Eye (tissue), 1 donor: ENCODE measurements at regions not wholly inside any gene's neighbourhood (a gene's known extent, or its start where the extent isn't known, plus 50 kb on each side); places are given as distances from the start of the nearest gene placed in this dataset.
A peak's percentile ranks its signal among the peaks of the same experiment; 100 is the strongest.
"Not testable (repeated sequence)": the region's sequence is repeated elsewhere in the genome, so short reads cannot be mapped to it uniquely, and the experiment has no call there.

Source experiments
- DNase-seq: peaks from one replicate; pipeline ENCODE4 v3.0.0-alpha.2; 2015

DNA sequence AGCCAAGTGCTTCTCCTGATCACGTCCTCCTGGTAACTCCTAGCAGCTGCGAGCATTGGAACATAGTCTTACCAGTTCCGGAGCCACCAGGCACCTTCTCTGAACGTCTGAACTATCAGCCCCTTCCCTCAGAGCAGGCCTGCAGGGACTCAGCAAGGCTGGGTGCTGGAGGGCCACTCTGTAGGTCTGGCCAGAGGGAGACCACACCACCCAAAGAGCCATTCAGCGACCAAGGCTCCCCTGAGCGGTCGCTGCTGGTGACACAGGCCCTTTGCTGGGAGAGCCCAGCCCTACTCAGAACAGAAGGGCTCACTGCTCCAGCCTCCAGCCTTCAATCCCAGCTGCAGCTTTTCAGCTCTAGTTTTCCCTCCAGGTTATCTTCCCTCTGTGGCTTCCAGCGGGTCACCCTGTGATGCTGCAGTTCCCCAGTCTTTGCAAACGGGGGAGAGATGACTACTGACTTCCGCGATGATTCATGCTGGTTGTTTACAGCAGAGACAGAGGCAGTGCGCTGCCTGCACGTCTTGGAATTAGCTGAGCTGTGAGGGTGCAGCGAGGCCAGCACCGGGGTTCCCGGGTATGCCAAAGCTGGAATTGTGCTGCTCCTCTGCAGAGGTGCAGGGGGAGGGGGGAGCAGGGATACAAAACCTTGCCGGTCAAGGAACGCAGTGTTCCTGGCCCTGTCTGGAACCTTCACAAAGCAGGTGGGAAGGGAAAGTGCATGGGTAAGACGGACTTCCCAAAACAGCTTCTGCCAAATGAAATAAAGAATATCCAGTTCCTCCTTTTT lies 161.4 kb downstream of the LY86 start:
- DNase-seq: peak; percentile 61

DNA sequence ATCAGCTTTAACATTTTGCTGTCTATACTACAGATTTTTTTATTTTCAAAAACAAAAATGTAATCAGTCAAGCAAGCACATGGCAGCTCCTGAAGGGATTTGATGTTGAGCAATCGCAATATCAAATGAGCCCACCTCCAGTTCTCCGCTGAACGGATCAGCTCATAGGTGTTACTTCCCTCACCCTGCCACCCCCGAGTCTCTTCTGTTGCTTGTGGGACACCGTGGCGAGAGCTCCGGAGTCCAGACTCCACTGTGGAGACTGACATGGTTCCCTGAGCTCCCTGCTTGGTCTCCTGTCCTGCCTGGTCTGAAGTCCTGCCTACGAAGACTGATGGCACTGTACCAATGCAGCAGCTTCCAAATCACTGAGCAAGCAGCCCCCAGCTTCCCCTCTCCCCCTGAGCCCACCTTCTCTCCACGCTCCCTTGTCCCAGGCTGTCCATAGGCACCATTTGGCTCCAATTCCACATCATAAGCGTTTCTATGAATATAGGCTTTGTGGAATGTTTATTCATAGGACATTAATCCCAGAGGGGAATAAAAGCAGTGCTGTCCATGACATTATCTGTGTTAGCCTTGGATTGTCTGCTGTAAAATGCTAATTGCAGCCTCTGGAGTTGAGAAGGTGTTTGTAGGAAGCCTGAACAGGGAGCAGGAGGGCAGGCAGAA lies 162.2 kb downstream of the LY86 start:
- no peak for DNase-seq

DNA sequence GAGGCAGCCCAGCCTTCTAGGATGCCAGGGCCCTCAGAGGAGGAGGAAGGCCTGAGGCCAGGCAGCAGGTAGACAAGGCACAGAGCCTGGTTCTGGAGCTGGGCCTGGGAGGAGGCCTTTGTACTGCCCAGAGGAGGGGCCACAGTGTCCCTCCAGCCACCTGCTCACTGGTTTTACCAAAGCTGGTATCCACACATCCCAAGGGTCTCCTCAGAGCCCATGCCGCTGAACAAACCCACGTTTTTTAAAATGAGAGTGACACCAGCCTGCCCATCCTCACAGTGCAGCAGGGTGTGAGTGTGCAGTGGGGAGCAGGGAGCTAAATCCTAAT lies 162.7 kb downstream of the LY86 start:
- DNase-seq: no peak

- peak; percentile 21 for DNase-seq
These were observed 163.1 kb downstream of the LY86 start for GRCh38 chr6:6751619-6752023.

DNA sequence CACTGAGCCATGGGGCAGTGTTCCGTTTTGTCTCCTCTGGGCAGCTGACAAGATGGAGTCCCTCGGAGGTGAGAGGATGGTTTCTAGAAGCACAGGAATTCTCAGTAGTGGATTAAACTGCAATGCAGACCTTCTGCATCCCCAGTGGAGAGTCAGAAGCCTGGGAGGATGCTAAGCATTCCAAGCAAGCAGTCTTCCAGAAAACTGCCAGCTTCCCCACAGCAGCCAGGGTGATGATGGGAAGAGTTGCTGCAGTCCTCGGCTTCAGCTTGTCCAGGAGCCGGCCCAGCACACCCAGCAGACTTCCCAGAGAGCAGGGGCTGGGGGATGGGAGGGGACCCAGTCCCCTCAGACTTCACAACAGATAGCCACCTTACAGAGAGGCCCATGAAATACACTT lies 163.6 kb downstream of the LY86 start:
- peak; percentile 75 for DNase-seq

DNA sequence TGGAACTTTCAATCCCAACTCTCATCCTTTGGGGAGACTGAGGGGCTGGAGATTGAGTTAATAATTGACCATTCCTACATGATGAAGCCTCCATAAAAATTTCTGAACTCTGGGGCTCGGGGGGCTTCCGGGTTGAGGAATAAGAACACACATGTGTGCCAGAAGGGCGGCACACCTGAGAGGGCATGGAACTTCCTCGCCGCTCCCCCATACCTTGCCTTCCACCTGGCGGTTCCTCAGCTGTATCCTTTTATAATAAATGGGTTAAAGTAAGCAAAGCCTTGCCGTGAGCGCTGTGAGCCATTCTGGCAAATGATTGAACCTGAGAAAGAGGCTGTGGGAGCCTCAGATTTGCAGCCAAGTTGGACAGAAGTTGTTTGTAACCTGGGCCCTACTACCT lies 164.8 kb downstream of the LY86 start:
- no peak for DNase-seq

DNA sequence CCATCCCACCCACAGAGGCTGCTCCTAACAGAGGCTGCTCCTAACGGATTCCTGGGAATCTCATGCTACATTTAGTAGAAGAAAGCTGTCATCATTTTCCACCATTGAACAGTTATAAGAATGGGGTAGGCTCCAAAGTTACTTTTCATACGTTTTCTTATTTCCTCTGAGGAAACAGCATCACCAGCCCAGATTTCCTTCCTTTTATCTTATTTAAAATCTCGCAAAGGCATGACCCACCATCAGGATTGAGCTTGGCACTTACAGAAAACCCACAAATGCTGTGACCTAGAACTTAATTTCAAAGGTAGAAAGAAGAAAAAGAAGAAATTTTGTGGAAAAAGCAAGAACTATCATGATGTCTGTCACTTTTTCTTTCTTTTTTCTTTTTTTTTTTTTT lies 168.0 kb downstream of the LY86 start:
- DNase-seq: no peak

- DNase-seq: no peak
These were observed 170.0 kb downstream of the LY86 start for GRCh38 chr6:6758546-6758914.

DNA sequence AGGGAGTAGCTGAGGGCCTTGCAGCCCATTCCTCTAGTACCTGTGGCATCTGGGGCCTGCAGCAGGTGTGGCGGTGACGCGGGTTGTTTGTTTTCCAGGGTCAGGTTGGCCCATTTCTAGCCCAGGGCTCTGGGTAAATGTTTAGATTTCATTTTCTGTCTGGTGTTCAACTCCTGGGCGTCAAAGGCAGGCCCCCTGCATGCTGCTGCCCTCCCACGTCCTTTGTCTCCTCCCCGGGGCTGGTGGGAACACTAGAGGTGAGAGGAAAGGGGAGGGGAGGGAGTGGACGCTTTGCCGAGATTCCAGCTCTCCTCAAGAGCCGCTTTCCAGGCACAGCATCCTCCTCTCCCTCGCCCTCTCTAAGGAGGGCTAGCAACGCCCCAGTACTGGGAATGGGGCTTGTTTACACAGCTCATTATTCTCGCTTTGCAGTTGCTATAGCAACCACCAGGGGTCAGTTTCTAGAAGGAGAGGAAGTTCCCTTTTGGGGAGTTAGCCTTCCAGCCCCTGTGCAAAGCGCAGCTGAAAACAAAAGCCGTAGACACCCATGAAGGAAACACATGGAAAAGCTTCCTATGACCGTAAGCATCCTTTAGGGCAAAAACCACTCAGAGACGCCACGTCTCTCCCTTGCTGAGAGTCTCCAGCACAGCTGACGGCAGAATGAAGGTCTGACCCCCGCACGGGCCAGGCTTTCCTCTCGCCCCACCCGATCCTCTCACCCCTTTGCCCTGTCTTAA lies 170.6 kb downstream of the LY86 start:
- DNase-seq: peak; percentile 92

DNA sequence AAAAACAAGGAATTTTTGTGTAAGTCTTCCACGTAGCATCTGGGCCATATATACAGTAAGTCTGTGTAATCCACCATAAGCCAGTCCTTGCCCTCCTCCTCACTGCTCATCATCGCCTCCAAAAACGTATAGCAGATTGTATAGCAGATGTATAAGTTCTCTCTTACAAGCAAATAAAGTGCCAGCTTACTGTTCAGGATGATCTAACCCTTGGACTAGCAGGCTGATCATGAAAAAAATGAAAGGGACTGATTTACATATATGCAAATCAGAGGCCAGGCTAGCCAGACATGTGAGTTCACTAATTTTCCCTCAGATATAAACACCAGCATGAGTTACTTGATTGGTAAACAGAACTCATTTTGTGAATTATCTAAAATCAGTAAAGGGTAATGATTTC lies 171.5 kb downstream of the LY86 start:
- DNase-seq: no peak

- DNase-seq: not testable (repeated sequence)
These were observed 174.0 kb downstream of the LY86 start for GRCh38 chr6:6762566-6762965.

DNA sequence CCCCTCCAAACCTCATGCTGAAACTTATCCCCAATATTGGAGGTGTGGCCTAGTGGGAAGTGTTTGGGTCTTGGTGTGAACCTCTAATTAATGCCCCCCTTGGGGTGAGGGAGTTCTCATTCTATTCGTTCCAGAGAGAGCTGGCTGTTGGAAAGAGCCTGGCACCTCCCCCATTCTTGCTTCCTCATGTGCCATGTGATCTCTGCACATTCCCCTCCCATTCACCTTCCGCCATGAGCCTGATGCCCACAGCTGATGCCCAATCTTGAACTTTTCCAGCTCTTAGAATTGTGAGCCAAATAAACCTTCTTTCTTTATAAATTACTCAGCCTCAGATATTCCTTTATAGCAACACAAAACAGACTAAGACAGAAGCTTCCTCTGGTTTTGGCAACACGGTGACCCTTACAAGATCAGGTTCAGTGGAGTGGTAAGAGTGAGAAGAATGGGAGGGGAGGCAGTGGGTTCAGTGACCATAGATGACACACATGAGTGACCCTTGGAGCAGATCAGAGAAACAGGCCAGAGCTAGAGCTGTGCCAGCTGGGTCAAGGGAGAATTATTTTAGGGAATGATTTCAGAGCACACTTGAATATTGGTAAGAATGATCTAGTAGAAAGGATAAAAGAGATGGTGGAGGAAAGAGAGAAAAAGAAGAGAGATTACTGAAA lies 176.4 kb downstream of the LY86 start:
- DNase-seq: no peak

GRCh38 chr6:6766230-6766905 lies 177.8 kb downstream of the LY86 start:
- no peak for DNase-seq

DNA sequence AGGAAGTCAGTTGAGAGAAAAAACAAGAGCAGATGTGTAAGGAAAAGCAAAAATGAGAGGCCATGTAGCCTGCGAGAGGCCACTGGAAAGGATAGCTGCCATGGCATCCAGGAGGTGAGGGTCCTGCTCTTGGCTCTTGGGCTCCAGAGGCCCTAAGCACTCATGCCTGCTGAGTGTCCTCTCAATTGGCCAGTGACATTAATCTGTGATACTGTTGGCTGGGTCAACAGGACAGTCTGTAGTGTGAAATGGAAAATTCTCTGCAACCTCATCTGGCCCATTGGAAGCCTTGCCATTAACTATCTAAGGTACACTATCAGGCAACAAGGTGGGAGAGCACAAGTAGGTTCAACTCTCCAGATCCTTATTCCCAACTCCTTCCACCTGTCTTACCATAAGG lies 180.9 kb downstream of the LY86 start:
- no peak for DNase-seq

- no peak for DNase-seq
These were observed 182.9 kb downstream of the LY86 start for GRCh38 chr6:6771224-6771945.

- no peak for DNase-seq
These were observed 183.4 kb downstream of the LY86 start for GRCh38 chr6:6771964-6772363.

- no peak for DNase-seq
These were observed 184.2 kb downstream of the LY86 start for GRCh38 chr6:6772751-6773150.

DNA sequence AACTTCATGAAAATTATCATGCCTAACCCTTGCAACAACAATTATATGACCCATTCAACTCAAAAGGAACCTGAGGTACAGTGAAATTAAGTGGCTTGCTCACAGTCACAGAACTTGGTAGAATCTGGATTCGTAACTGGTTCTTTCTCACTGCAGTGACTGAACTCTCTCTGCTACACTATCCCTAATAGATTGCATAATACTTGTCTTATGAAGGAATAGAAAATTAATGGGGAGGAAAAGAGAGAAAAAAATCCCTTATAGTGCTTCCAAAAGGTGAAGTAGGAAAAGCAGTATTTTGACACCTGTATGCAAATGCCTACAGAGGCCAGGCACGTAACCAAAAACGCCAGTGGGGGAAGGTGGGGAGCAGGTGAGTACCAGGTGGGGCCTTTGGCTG lies 186.6 kb downstream of the LY86 start:
- DNase-seq: no peak

GRCh38 chr6:6780231-6780630 lies 191.7 kb downstream of the LY86 start:
- DNase-seq: no peak

- peak; percentile 6 for DNase-seq
These were observed 192.8 kb downstream of the LY86 start for GRCh38 chr6:6781172-6781872.

- DNase-seq: no peak
These were observed 193.3 kb downstream of the LY86 start for GRCh38 chr6:6781873-6782227.

- DNase-seq: no peak
These were observed 195.2 kb downstream of the LY86 start for GRCh38 chr6:6783721-6784120.
